WERI-Rb-1 (cell line): ENCODE measurements at regions not wholly inside any gene's neighbourhood (a gene's known extent, or its start where the extent isn't known, plus 50 kb on each side); places are given as distances from the start of the nearest gene placed in this dataset.

ENCODE experiments used
- DNase-seq: peaks from one replicate; pipeline ENCODE4 v3.0.0-alpha.2; 2020
- H3K27ac ChIP-seq: fragments of 250-450 bp; sonication (Bioruptor Pico); 2 replicates; pipeline ENCODE4 v1.5.1; 2020; ENCODE audit warnings: mild to moderate bottlenecking, moderate library complexity
- H3K27me3 ChIP-seq: fragments of 250-450 bp; sonication (Bioruptor Pico); 2 replicates; pipeline ENCODE4 v1.5.1; 2021; ENCODE audit warnings: mild to moderate bottlenecking, low read depth, moderate library complexity; ENCODE audit not compliant: insufficient read depth, severe bottlenecking
- H3K36me3 ChIP-seq: fragments of 250-450 bp; sonication (Bioruptor Pico); 2 replicates; pipeline ENCODE4 v1.5.1; 2020; ENCODE audit warnings: mild to moderate bottlenecking, moderate library complexity
- H3K4me3 ChIP-seq: 2 replicates; pipeline ENCODE4 v1.5.1; 2011; ENCODE audit warnings: low read depth, mild to moderate bottlenecking, control low read depth, low read length
- H3K9me3 ChIP-seq: fragments of 250-450 bp; sonication (Bioruptor Pico); 2 replicates; pipeline ENCODE4 v1.5.1; 2021; ENCODE audit warnings: mild to moderate bottlenecking, moderate library complexity; ENCODE audit not compliant: severe bottlenecking
- CTCF ChIP-seq: IDR thresholded peaks from 2 replicates; pipeline ENCODE4 v1.5.1; 2011; ENCODE audit warnings: low read depth, mild to moderate bottlenecking, control low read depth, inconsistent platforms, low read length

DNA sequence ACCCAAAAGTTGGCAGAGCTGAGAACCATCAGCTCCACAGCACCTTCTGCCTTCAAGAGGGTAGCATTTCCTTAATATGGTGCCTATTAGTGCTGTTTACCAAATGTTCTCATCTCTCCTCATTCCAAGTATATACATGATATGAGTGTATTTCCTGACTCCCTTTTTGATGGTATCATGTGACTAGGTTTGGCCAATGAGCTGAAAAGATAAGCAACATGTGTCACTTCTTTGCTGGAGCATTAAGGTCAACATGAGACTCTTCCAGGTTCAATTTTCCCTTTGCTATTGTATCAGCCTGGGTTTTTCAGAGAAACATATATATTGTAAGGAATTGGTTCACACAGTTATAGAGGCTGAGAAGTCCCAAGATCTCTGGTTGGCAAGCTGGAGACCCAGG is 310.9 kb downstream of the HRH4 start:
- Histone ChIP-seq H3K27ac (no peak overlapping the region), H3K9me3 (no peaks in the 10 kb centered on the region), H3K27me3 (no peaks in the 10 kb centered on the region), H3K36me3 (no peaks in the 10 kb centered on the region), H3K4me3 (no peak overlapping the region)
- TF ChIP-seq CTCF, result no peak
- no peak for DNase-seq

- H3K27ac ChIP-seq, result no peak overlapping the region
- TF ChIP-seq CTCF, result no peak
- no peak overlapping the region for H3K4me3 ChIP-seq
- H3K36me3 ChIP-seq, result no peaks in the 10 kb centered on the region
- H3K27me3 ChIP-seq, result no peaks in the 10 kb centered on the region
- no peak for DNase-seq
- H3K9me3 ChIP-seq, result no peaks in the 10 kb centered on the region
Observed at GRCh38 chr18:24773101-24773500, 312.7 kb downstream of the HRH4 start.

- DNase-seq, result no peak
- Histone ChIP-seq H3K4me3 (no peak overlapping the region), H3K9me3 (no peaks in the 10 kb centered on the region), H3K27me3 (no peaks in the 10 kb centered on the region), H3K27ac (no peak overlapping the region), H3K36me3 (no peaks in the 10 kb centered on the region)
- TF ChIP-seq CTCF, result no peak
Observed at GRCh38 chr18:24776019-24776418, 315.6 kb downstream of the HRH4 start.

GRCh38 chr18:24778810-24779418 is 318.5 kb downstream of the HRH4 start:
- TF ChIP-seq CTCF, result no peak
- Histone ChIP-seq H3K36me3 (no peaks in the 10 kb centered on the region), H3K27me3 (no peaks in the 10 kb centered on the region), H3K27ac (no peak overlapping the region), H3K9me3 (no peaks in the 10 kb centered on the region), H3K4me3 (no peak overlapping the region)
- no peak for DNase-seq

- H3K4me3 ChIP-seq, result no peak overlapping the region
- H3K9me3 ChIP-seq, result no peaks in the 10 kb centered on the region
- H3K36me3 ChIP-seq, result no peaks in the 10 kb centered on the region
- peak overlapping the region; percentile 50 for H3K27ac ChIP-seq
- no peaks in the 10 kb centered on the region for H3K27me3 ChIP-seq
- DNase-seq, result no peak
- TF ChIP-seq CTCF, result no peak
Observed at GRCh38 chr18:24782566-24782965, 322.1 kb downstream of the HRH4 start.

GRCh38 chr18:24785019-24785418 is 324.6 kb downstream of the HRH4 start:
- Histone ChIP-seq H3K9me3 (no peaks in the 10 kb centered on the region), H3K27me3 (no peaks in the 10 kb centered on the region), H3K4me3 (no peak overlapping the region), H3K27ac (no peak overlapping the region), H3K36me3 (no peaks in the 10 kb centered on the region)
- DNase-seq, result no peak
- TF ChIP-seq CTCF, result no peak
